A673 (cell line): ENCODE measurements at regions not wholly inside any gene's neighbourhood (a gene's known extent, or its start where the extent isn't known, plus 50 kb on each side); places are given as distances from the start of the nearest gene placed in this dataset.

Experiments
- CTCF ChIP-seq: fragments of 300-800, 200-600 bp; sonication (generic); conservative IDR thresholded peaks from 2 replicates; pipeline ENCODE4 v1.5.1; 2017; ENCODE audit warnings: low read depth, mild to moderate bottlenecking, antibody characterized with exemption, low read length, moderate library complexity, mixed read lengths
- EZH2 ChIP-seq: fragments of 200-600 bp; sonication (generic); IDR thresholded peaks from 2 replicates; pipeline ENCODE4 v1.6.1; 2017; ENCODE audit warnings: borderline replicate concordance, low read depth, mild to moderate bottlenecking, mixed read lengths, antibody characterized with exemption, low read length; ENCODE audit not compliant: poor library complexity, severe bottlenecking

GRCh38 chr7:29734246-29734731, 72.0 kb upstream of the WIPF3 start:
- TF ChIP-seq EZH2: no peak
- no peak for TF ChIP-seq CTCF
